ENCODE measurements at regions not wholly inside any gene's neighbourhood (a gene's known extent, or its start where the extent isn't known, plus 50 kb on each side); places are given as distances from the start of the nearest gene placed in this dataset.

DNA sequence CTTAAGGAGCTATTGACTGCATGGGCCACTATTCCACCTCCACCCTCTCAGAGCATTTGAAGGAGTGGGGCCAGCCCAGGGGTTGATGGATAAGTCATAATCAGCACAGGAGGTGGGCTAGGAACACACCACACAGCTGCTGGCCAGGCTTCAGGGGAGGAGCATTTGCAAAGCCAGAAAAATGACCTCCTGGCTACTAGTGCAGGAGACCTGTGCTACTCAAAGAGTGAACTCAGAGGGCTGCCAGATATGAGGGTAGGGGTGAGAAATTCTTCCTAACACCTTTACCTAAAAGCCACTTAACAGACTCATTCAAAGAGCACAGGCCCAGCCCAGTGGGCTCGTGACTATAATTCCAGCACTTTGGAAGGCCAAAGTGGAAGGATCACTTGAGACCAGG is 210.8 kb downstream of the TBXT start:
- no peaks in the 10 kb centered on the region; the same call in none of the 2 replicates for H3K27me3 ChIP-seq (replicated peaks; ENCODE audit: control insufficient read depth, insufficient read depth, low read length)
- H3K36me3 ChIP-seq (ENCODE audit: control insufficient read depth, insufficient read depth, low read length): no peaks in the 10 kb centered on the region
- no peak for DNase-seq (ENCODE audit: extremely low read depth, insufficient read length)
- no peak for TF ChIP-seq CTCF (IDR thresholded peaks at IDR 0.05; ENCODE audit: insufficient read depth, low read length, poor library complexity, severe bottlenecking)
- H3K4me3 ChIP-seq (replicated peaks; ENCODE audit: low read depth, low read length): no peak overlapping the region

DNA sequence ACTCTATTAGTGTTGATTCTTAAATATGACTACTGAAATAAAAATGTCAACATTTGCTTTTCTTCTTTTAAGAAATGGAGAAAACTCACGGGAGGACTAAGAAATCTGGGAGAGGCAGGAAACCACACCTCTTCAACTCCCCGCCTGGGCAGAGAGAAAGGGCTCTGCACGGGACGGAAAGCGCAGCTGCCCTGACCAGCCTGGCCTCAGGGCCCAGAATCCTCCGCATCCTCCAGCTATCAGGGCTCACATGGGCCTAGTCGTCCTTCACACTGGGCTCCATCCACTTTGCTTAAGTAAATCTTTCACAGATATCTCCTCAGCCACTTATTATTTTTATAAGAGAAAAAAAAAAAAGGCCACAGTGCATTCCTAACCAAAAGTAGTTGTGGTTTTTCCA is 215.1 kb downstream of the TBXT start:
- DNase-seq (ENCODE audit: extremely low read depth, insufficient read length): no peak
- Histone ChIP-seq H3K36me3 (ENCODE audit: control insufficient read depth, insufficient read depth, low read length) (no peaks in the 10 kb centered on the region), H3K27me3 (replicated peaks; ENCODE audit: control insufficient read depth, insufficient read depth, low read length) (no peaks in the 10 kb centered on the region; the same call in 1 of the 2 replicates), H3K4me3 (replicated peaks; ENCODE audit: low read depth, low read length) (no peak overlapping the region)
- no peak for TF ChIP-seq CTCF (IDR thresholded peaks at IDR 0.05; ENCODE audit: insufficient read depth, low read length, poor library complexity, severe bottlenecking)

DNA sequence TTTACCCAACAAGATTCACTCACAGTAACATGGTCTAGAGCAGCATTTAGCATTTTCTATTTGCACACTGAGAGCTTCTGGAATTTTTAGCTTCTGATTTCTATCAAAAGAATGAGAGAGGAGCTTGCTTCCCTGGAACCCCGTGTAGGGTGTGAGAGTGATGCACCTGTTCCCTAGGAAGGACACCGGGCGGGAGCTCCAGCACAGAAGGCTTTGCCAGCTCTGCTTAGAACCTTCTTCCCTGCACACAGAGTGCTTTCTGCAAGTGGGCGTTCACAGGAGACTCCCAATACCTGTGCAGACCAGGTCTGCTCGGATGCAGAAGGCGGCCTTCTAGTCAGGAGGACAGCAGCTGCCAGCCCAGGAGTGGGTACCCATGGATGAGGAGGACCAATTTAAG is 217.3 kb downstream of the TBXT start:
- no peak for DNase-seq (ENCODE audit: extremely low read depth, insufficient read length)
- TF ChIP-seq CTCF (IDR thresholded peaks at IDR 0.05; ENCODE audit: insufficient read depth, low read length, poor library complexity, severe bottlenecking): no peak
- no peak overlapping the region for H3K4me3 ChIP-seq (replicated peaks; ENCODE audit: low read depth, low read length)
- no peaks in the 10 kb centered on the region for H3K36me3 ChIP-seq (ENCODE audit: control insufficient read depth, insufficient read depth, low read length)
- H3K27me3 ChIP-seq (replicated peaks; ENCODE audit: control insufficient read depth, insufficient read depth, low read length): no peaks in the 10 kb centered on the region; the same call in 1 of the 2 replicates

- DNase-seq (ENCODE audit: extremely low read depth, insufficient read length): no peak
- TF ChIP-seq CTCF (IDR thresholded peaks at IDR 0.05; ENCODE audit: insufficient read depth, low read length, poor library complexity, severe bottlenecking): no peak
- Histone ChIP-seq H3K27me3 (replicated peaks; ENCODE audit: control insufficient read depth, insufficient read depth, low read length) (no peaks in the 10 kb centered on the region; the same call in 1 of the 2 replicates), H3K36me3 (ENCODE audit: control insufficient read depth, insufficient read depth, low read length) (no peaks in the 10 kb centered on the region), H3K4me3 (replicated peaks; ENCODE audit: low read depth, low read length) (no peak overlapping the region)
Observed at GRCh38 chr6:165949324-165949723, 218.3 kb downstream of the TBXT start.

DNA sequence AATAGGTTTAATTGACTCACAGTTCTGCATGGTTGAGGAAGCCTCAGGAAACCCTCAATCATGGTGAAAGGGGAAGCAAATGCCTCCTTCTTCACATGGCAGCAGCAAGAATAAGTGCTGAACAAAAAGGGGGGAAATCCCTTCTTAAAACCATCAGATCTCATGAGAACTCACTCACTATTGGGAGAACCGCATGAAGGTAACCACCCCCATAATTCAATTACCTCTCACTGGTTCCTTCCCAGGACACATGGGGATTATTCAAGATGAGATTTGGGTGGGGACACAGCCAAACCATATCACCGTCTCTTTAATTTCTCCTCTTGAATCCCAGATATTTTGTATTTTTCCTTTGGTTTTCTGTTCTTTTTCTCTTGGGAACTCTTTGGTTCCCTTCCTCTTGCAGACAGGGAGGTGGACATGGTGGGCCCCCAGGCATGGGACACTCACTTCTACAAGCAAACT is 223.6 kb downstream of the TBXT start:
- TF ChIP-seq CTCF (IDR thresholded peaks at IDR 0.05; ENCODE audit: insufficient read depth, low read length, poor library complexity, severe bottlenecking): no peak
- Histone ChIP-seq H3K27me3 (replicated peaks; ENCODE audit: control insufficient read depth, insufficient read depth, low read length) (no peaks in the 10 kb centered on the region; the same call in 1 of the 2 replicates), H3K4me3 (replicated peaks; ENCODE audit: low read depth, low read length) (no peak overlapping the region), H3K36me3 (ENCODE audit: control insufficient read depth, insufficient read depth, low read length) (no peaks in the 10 kb centered on the region)
- no peak for DNase-seq (ENCODE audit: extremely low read depth, insufficient read length)

GRCh38 chr6:165941786-165942185 is 225.9 kb downstream of the TBXT start:
- Histone ChIP-seq H3K4me3 (replicated peaks; ENCODE audit: low read depth, low read length) (no peak overlapping the region), H3K36me3 (ENCODE audit: control insufficient read depth, insufficient read depth, low read length) (no peaks in the 10 kb centered on the region), H3K27me3 (replicated peaks; ENCODE audit: control insufficient read depth, insufficient read depth, low read length) (no peaks in the 10 kb centered on the region; the same call in 1 of the 2 replicates)
- no peak for TF ChIP-seq CTCF (IDR thresholded peaks at IDR 0.05; ENCODE audit: insufficient read depth, low read length, poor library complexity, severe bottlenecking)
- DNase-seq (ENCODE audit: extremely low read depth, insufficient read length): no peak
